CD4-positive, alpha-beta T cell (primary cell): ENCODE measurements at regions not wholly inside any gene's neighbourhood (a gene's known extent, or its start where the extent isn't known, plus 50 kb on each side); places are given as distances from the start of the nearest gene placed in this dataset.
"Not testable (repeated sequence)": the region's sequence is repeated elsewhere in the genome, so short reads cannot be mapped to it uniquely, and the experiment has no call there.

Experiments
- ATAC-seq: fragments of 200-7000 bp; cut with Tn5 transposase; one replicate; pipeline ENCODE4 v1.10.0; 2022; ENCODE audit warnings: mild to moderate bottlenecking; ENCODE audit not compliant: poor library complexity
- CTCF ChIA-PET: fragments of 350-600 bp; sonication (Branson Sonifier 250); formaldehyde crosslinking; loops from one replicate; lab custom pipeline; 2021; ENCODE audit warnings: antibody characterized with exemption, inconsistent platforms; lab: Charles Lee
- POLR2A ChIA-PET: fragments of 350-600 bp; sonication (Branson Sonifier 250); formaldehyde crosslinking; loops from one replicate; lab custom pipeline; 2021; ENCODE audit warnings: antibody characterized with exemption, inconsistent platforms; lab: Charles Lee
- DNase-seq, 14 experiments: peaks; one replicate each; pipeline ENCODE4 v3.0.0-alpha.2; 2013 to 2020; ENCODE audit warnings: mixed read lengths in 2 of 14
- H3K27ac ChIP-seq, 2 donors: one replicate each; pipeline versions ENCODE4 v1.5.1 to v1.7.0; 2013; ENCODE audit warnings: low read length in 2 of 2, low read depth in 1 of 2, mild to moderate bottlenecking in 1 of 2
- H3K27me3 ChIP-seq, 2 experiments: 1 replicate in 1 of 2; 2 replicates in 1 of 2; pipeline versions ENCODE4 v1.6.1 to v1.7.0; 2013; ENCODE audit warnings: low read length in 2 of 2, control low read depth in 1 of 2, mild to moderate bottlenecking in 1 of 2, moderate library complexity in 1 of 2; ENCODE audit not compliant: insufficient read depth in 2 of 2, control insufficient read depth in 1 of 2
- H3K36me3 ChIP-seq: one replicate; pipeline ENCODE4 v1.6.1; 2013; ENCODE audit warnings: low read length, control low read depth; ENCODE audit not compliant: insufficient read depth
- H3K4me1 ChIP-seq: one replicate; pipeline ENCODE4 v1.6.1; 2013; ENCODE audit warnings: low read length, control low read depth; ENCODE audit not compliant: insufficient read depth
- H3K4me3 ChIP-seq: one replicate; pipeline ENCODE4 v1.5.1; 2013; ENCODE audit warnings: mild to moderate bottlenecking, low read length, moderate library complexity
- H3K9me3 ChIP-seq, 2 experiments: 1 replicate in 1 of 2; 2 replicates in 1 of 2; pipeline versions ENCODE4 v1.6.1 to v1.7.0; 2013; ENCODE audit warnings: low read length in 2 of 2, mild to moderate bottlenecking in 2 of 2, control low read depth in 1 of 2, moderate library complexity in 1 of 2; ENCODE audit not compliant: control insufficient read depth in 1 of 2, insufficient read depth in 1 of 2
- H3K27ac Mint-ChIP-seq: one replicate; pipeline ENCODE4 v1.8.0; 2020; ENCODE audit warnings: mixed read lengths
- H3K27me3 Mint-ChIP-seq: one replicate; pipeline ENCODE4 v1.8.0; 2021; ENCODE audit warnings: mixed read lengths
- H3K36me3 Mint-ChIP-seq: one replicate; pipeline ENCODE4 v1.8.0; 2021; ENCODE audit warnings: low read depth, mixed read lengths
- H3K4me1 Mint-ChIP-seq: one replicate; pipeline ENCODE4 v1.8.0; 2021; ENCODE audit warnings: low read depth, mixed read lengths
- H3K4me3 Mint-ChIP-seq: one replicate; pipeline ENCODE4 v1.8.0; 2020; ENCODE audit warnings: mild to moderate bottlenecking, mixed read lengths
- H3K9me3 Mint-ChIP-seq: one replicate; pipeline ENCODE4 v1.8.0; 2020; ENCODE audit warnings: mixed read lengths
- intact Hi-C, 2 experiments: fragments of 100-400 bp; cut with DNase I in 1 of 2; cut with micrococcal nuclease in 1 of 2; formaldehyde crosslinking; loops; one replicate each; pipeline versions ENCODE4 v1.15.1 to v1.9.0; 2023 to 2025; cut with DNase I, micrococcal nuclease
- TF ChIP-seq, protein P1 (sequence below): fragments of 200-600 bp; IDR thresholded peaks from one replicate; pipeline ENCODE4 v1.8.0; 2022; ENCODE audit warnings: antibody characterized with exemption, mild to moderate bottlenecking

DNA sequence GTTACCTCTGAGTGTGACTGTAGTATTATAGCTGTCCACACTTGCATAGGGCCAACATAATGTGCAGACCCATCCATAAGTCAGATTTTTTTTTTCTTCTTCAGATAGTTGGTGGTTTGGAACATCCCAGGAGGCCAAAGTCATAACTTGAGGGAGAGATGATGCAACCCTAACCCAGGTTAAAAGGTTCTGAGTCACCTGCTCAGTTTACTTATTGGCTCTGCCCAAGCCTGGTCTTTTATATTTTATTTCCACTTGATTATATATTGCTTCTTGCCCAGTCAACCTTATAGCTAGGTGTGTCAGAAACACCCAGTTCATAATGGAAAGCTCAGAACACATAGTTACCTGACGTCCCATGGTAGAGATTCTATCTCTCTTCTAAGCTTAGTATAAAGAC is 113.1 kb upstream of the PCSK1 start:
- Mint-ChIP-seq H3K9me3 (no peaks in the 10 kb centered on the region), H3K36me3 (no peaks in the 10 kb centered on the region), H3K4me1 (no peaks in the 10 kb centered on the region), H3K27ac (no peak overlapping the region), H3K27me3 (no peaks in the 10 kb centered on the region), H3K4me3 (no peak overlapping the region)
- CTCF ChIA-PET, result no interaction called here
- H3K27ac ChIP-seq, result no peak overlapping the region
- H3K4me3 ChIP-seq, result no peak overlapping the region
- peaks cover 0 to 5% of the 10 kb centered on the region in 2 experiments for H3K9me3 ChIP-seq
- no peaks in the 10 kb centered on the region for H3K27me3 ChIP-seq
- H3K36me3 ChIP-seq, result no peaks in the 10 kb centered on the region
- intact Hi-C loops, result loop anchor here in 1 of 2 experiments (10.0 kb wide), 1 partner anchor 279 kb away; no protein-coding TSS in a partner anchor
- TF ChIP-seq, protein P1, sequence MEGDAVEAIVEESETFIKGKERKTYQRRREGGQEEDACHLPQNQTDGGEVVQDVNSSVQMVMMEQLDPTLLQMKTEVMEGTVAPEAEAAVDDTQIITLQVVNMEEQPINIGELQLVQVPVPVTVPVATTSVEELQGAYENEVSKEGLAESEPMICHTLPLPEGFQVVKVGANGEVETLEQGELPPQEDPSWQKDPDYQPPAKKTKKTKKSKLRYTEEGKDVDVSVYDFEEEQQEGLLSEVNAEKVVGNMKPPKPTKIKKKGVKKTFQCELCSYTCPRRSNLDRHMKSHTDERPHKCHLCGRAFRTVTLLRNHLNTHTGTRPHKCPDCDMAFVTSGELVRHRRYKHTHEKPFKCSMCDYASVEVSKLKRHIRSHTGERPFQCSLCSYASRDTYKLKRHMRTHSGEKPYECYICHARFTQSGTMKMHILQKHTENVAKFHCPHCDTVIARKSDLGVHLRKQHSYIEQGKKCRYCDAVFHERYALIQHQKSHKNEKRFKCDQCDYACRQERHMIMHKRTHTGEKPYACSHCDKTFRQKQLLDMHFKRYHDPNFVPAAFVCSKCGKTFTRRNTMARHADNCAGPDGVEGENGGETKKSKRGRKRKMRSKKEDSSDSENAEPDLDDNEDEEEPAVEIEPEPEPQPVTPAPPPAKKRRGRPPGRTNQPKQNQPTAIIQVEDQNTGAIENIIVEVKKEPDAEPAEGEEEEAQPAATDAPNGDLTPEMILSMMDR, result no peak
- POLR2A ChIA-PET, result no interaction called here
- DNase-seq, result no peak
- H3K4me1 ChIP-seq, result peaks cover 6% of the 10 kb centered on the region
- ATAC-seq, result no peak

DNA sequence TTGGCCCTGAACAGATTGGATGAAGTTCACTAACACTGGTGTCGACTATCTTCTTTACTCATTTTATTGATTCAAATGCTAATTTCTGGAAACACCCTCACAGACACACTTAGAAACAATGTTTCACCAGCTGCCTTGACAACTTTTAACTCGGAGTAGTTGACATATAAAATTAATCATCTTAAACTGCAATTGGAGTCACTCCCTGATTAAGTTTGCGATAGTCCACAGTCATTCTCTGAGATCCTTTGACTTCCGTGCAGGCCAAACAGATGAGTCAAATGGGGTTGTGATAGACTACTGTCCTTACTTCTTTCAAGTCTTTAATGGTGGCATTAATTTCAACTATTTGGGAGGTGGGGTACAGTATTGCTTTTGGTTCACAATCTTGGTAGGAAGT is 114.4 kb upstream of the PCSK1 start:
- Histone ChIP-seq H3K9me3 (no peaks in the 10 kb centered on the region), H3K27ac (no peak overlapping the region), H3K4me3 (no peak overlapping the region), H3K4me1 (peaks cover 6% of the 10 kb centered on the region), H3K27me3 (no peaks in the 10 kb centered on the region), H3K36me3 (no peaks in the 10 kb centered on the region)
- no peak for DNase-seq
- intact Hi-C loops, result loop anchor here in 1 of 2 experiments (10.0 kb wide), 1 partner anchor 277 kb away; no protein-coding TSS in a partner anchor
- no peaks in the 10 kb centered on the region for H3K36me3 Mint-ChIP-seq
- H3K4me1 Mint-ChIP-seq, result no peaks in the 10 kb centered on the region
- H3K27me3 Mint-ChIP-seq, result peaks cover 10% of the 10 kb centered on the region
- CTCF ChIA-PET, result no interaction called here
- H3K27ac Mint-ChIP-seq, result no peak overlapping the region
- H3K4me3 Mint-ChIP-seq, result no peak overlapping the region
- H3K9me3 Mint-ChIP-seq, result no peaks in the 10 kb centered on the region
- no peak for ATAC-seq
- TF ChIP-seq, protein P1, result no peak
- POLR2A ChIA-PET, result no interaction called here

DNA sequence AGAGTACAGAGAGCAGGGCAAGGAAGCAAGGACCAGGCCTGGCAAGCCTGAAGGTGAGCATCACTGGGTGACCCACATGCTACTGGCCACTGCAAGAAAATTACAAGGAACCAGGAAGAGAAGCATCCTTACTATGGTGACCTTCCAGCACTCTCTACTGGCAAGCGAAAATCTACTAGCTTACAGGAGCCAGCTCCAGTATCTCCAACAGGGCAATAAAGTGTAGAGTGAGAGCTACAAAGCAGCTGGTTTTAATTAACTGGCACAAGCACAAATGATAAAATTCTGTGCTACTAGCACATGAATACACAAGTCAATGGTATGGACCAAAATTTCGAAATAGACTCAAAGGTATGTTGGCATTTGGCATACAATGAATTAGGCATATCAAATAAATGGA is 113.3 kb upstream of the CAST start:
- no peak overlapping the region for H3K27ac Mint-ChIP-seq
- peaks cover 11% of the 10 kb centered on the region for H3K27me3 Mint-ChIP-seq
- H3K27me3 ChIP-seq, result no peaks in the 10 kb centered on the region
- no peaks in the 10 kb centered on the region for H3K36me3 ChIP-seq
- H3K9me3 ChIP-seq, result no peaks in the 10 kb centered on the region
- DNase-seq (no peak), ATAC-seq (no peak)
- no peaks in the 10 kb centered on the region for H3K36me3 Mint-ChIP-seq
- no peak overlapping the region for H3K27ac ChIP-seq
- no peaks in the 10 kb centered on the region for H3K9me3 Mint-ChIP-seq
- H3K4me1 ChIP-seq, result peaks cover 6% of the 10 kb centered on the region
- TF ChIP-seq, protein P1, result no peak
- H3K4me1 Mint-ChIP-seq, result no peaks in the 10 kb centered on the region
- POLR2A ChIA-PET, result no interaction called here
- intact Hi-C loops, result loop anchor here in 1 of 2 experiments (10.0 kb wide), 1 partner anchor 276 kb away; no protein-coding TSS in a partner anchor
- CTCF ChIA-PET, result no interaction called here
- no peak overlapping the region for H3K4me3 ChIP-seq
- no peak overlapping the region for H3K4me3 Mint-ChIP-seq

DNA sequence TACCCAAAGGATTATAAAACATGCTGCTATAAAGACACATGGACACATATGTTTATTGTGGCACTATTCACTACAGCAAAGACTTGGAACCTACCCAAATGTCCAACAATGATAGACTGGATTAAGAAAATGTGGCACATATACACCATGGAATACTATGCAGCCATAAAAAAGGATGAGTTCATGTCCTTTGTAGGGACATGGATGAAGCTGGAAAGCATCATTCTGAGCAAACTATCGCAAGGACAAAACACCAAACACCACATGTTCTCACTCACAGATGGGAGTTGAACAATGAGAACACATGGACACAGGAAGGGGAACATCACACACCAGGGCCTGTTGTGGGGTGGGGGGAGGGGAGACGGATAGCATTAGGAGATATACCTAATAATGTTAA is 101.3 kb upstream of the CAST start:
- H3K27me3 ChIP-seq, H3K27me3 Mint-ChIP-seq, H3K4me3 Mint-ChIP-seq, H3K4me1 ChIP-seq, H3K36me3 ChIP-seq, H3K9me3 ChIP-seq, H3K27ac ChIP-seq, H3K9me3 Mint-ChIP-seq, CTCF ChIA-PET, H3K4me1 Mint-ChIP-seq, DNase-seq, ATAC-seq, POLR2A ChIA-PET, H3K27ac Mint-ChIP-seq, H3K4me3 ChIP-seq, H3K36me3 Mint-ChIP-seq, intact Hi-C loops: not testable (repeated sequence)
